ENCODE measurements at regions not wholly inside any gene's neighbourhood (a gene's known extent, or its start where the extent isn't known, plus 50 kb on each side); places are given as distances from the start of the nearest gene placed in this dataset.

DNA sequence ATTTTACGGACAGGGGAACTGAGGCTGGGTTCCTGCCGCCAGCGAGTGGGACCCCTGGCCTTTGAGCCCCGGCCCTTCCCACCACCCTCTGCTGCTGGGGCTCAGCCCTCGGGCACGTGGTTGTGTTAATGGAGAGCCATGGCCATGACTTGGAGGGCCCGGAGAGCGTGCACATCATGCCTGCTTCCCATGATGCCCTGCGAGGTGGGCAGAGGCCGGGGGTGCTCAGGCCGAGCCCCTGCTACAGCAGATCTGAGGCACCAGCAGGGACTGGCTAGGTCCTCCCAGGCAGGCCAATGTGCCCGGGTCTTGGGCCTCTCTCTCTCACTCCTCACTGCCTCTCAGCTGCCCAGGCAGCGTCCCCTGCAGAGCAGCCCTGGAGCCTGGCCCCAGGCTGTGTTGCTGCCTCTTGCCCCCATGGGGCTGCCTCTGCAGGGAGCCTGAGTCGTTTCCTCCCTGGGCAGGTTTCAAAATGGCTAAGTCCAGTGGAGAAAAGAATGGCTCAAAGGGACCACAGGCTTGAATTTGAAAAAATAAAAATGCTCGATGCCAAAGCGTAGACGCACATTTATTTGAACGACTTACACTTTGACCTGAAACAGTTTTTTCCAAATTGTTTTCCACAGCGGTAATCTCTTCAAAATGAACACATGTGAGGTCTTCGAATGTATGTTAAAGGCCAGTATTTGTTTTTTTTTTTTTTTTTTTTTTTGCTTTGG, 72.6 kb upstream of the CLDN5 start:
- TF ChIP-seq ZBTB43 (CRISPR knock-in tag; IDR thresholded peaks at IDR 0.05) (no peak), MTA1 (IDR thresholded peaks at IDR 0.05; ENCODE audit: borderline replicate concordance) (no peak), KLF13 (tag; IDR thresholded peaks at IDR 0.05; ENCODE audit: borderline replicate concordance, low read depth) (no peak), ZNF316 (IDR thresholded peaks at IDR 0.05) (no peak), FOXM1 (IDR thresholded peaks at IDR 0.05; ENCODE audit: low read depth) (no peak), FOXM1 (CRISPR knock-in tag; IDR thresholded peaks at IDR 0.05; ENCODE audit: low read depth) (no peak; the same call in 1 of the 2 replicates), REST (IDR thresholded peaks at IDR 0.05; ENCODE audit: borderline replicate concordance) (no peak), REST (CRISPR knock-in tag; IDR thresholded peaks at IDR 0.05; ENCODE audit: low read depth) (no peak), SMAD3 (CRISPR knock-in tag; conservative IDR thresholded peaks at IDR 0.05) (no peak), CBX5 (IDR thresholded peaks at IDR 0.05; ENCODE audit: borderline replicate concordance, low read depth) (no peak), POLR2A (conservative IDR thresholded peaks at IDR 0.05) (no peak), FOSL1 (tag; conservative IDR thresholded peaks at IDR 0.05) (no peak)
- TF ChIP-seq, protein P1, sequence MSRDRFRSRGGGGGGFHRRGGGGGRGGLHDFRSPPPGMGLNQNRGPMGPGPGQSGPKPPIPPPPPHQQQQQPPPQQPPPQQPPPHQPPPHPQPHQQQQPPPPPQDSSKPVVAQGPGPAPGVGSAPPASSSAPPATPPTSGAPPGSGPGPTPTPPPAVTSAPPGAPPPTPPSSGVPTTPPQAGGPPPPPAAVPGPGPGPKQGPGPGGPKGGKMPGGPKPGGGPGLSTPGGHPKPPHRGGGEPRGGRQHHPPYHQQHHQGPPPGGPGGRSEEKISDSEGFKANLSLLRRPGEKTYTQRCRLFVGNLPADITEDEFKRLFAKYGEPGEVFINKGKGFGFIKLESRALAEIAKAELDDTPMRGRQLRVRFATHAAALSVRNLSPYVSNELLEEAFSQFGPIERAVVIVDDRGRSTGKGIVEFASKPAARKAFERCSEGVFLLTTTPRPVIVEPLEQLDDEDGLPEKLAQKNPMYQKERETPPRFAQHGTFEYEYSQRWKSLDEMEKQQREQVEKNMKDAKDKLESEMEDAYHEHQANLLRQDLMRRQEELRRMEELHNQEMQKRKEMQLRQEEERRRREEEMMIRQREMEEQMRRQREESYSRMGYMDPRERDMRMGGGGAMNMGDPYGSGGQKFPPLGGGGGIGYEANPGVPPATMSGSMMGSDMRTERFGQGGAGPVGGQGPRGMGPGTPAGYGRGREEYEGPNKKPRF (IDR thresholded peaks at IDR 0.05; ENCODE audit: low read depth, low read length) = no peak
- TF ChIP-seq, protein P2, sequence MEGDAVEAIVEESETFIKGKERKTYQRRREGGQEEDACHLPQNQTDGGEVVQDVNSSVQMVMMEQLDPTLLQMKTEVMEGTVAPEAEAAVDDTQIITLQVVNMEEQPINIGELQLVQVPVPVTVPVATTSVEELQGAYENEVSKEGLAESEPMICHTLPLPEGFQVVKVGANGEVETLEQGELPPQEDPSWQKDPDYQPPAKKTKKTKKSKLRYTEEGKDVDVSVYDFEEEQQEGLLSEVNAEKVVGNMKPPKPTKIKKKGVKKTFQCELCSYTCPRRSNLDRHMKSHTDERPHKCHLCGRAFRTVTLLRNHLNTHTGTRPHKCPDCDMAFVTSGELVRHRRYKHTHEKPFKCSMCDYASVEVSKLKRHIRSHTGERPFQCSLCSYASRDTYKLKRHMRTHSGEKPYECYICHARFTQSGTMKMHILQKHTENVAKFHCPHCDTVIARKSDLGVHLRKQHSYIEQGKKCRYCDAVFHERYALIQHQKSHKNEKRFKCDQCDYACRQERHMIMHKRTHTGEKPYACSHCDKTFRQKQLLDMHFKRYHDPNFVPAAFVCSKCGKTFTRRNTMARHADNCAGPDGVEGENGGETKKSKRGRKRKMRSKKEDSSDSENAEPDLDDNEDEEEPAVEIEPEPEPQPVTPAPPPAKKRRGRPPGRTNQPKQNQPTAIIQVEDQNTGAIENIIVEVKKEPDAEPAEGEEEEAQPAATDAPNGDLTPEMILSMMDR (IDR thresholded peaks at IDR 0.05 in 2 of 3, conservative IDR thresholded peaks at IDR 0.05 in 1 of 3; ENCODE audit: insufficient read depth in 2 of 3, low read depth in 1 of 3, low read length in 3 of 3) = no peak
- TF ChIP-seq, protein P3, sequence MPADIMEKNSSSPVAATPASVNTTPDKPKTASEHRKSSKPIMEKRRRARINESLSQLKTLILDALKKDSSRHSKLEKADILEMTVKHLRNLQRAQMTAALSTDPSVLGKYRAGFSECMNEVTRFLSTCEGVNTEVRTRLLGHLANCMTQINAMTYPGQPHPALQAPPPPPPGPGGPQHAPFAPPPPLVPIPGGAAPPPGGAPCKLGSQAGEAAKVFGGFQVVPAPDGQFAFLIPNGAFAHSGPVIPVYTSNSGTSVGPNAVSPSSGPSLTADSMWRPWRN (IDR thresholded peaks at IDR 0.05; ENCODE audit: low read depth) = no peak
- TF ChIP-seq, protein P4, sequence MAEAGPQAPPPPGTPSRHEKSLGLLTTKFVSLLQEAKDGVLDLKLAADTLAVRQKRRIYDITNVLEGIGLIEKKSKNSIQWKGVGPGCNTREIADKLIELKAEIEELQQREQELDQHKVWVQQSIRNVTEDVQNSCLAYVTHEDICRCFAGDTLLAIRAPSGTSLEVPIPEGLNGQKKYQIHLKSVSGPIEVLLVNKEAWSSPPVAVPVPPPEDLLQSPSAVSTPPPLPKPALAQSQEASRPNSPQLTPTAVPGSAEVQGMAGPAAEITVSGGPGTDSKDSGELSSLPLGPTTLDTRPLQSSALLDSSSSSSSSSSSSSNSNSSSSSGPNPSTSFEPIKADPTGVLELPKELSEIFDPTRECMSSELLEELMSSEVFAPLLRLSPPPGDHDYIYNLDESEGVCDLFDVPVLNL (CRISPR knock-in tag; IDR thresholded peaks at IDR 0.05; ENCODE audit: low read depth) = no peak
